Panc1 (cell line): ENCODE measurements at regions not wholly inside any gene's neighbourhood (a gene's known extent, or its start where the extent isn't known, plus 50 kb on each side); places are given as distances from the start of the nearest gene placed in this dataset.

ENCODE experiments used
- ATAC-seq: fragments of 200-7000 bp; cut with Tn5 transposase; 2 replicates; pipeline ENCODE4 v1.9.1; 2020; ENCODE audit warnings: mild to moderate bottlenecking, moderate library complexity
- BruUV-seq: library from RNA; stranded (reverse); fragments of 400-500 nt; replicated peaks from 2 replicates; lab custom pipeline; 2021; lab: Mats Ljungman, UMichigan
- CTCF ChIA-PET: fragments of 300-600 bp; sonication (Branson Sonifier 250); formaldehyde crosslinking; loops from one replicate; lab custom pipeline; 2022; ENCODE audit warnings: antibody characterized with exemption; lab: Charles Lee
- POLR2A ChIA-PET: fragments of 300-600 bp; sonication (Branson Sonifier 250); formaldehyde crosslinking; loops from one replicate; lab custom pipeline; 2022; ENCODE audit warnings: antibody characterized with exemption; lab: Charles Lee
- DNase-seq: peaks from one replicate; pipeline ENCODE4 v3.0.0-alpha.2; 2010; ENCODE audit warnings: low read depth, low spot score
- H3K27ac ChIP-seq: 2 replicates; pipeline ENCODE4 v1.5.1; 2011; ENCODE audit warnings: mild to moderate bottlenecking, low read length, inconsistent platforms
- H3K27me3 ChIP-seq: fragments of 200-500 bp; sonication (Bioruptor generic); 2 replicates; pipeline ENCODE4 v1.6.0; 2014; ENCODE audit warnings: low read length, inconsistent platforms; ENCODE audit not compliant: control insufficient read depth, insufficient read depth
- H3K36me3 ChIP-seq: fragments of 200-500 bp; sonication (Bioruptor generic); 2 replicates; pipeline ENCODE4 v1.5.1; 2014; ENCODE audit warnings: inconsistent platforms, mild to moderate bottlenecking, low read length, moderate library complexity; ENCODE audit not compliant: control insufficient read depth, insufficient read depth
- H3K4me1 ChIP-seq: 2 replicates; pipeline ENCODE4 v1.5.1; 2011; ENCODE audit warnings: inconsistent platforms, mild to moderate bottlenecking, low read length, moderate library complexity; ENCODE audit not compliant: control insufficient read depth, insufficient read depth
- H3K4me3 ChIP-seq, 2 experiments: 2 replicates each; pipeline ENCODE4 v1.5.1; 2011 to 2012; ENCODE audit warnings: low read depth in 2 of 2, low read length in 2 of 2, mild to moderate bottlenecking in 2 of 2, inconsistent platforms in 1 of 2, moderate library complexity in 1 of 2
- H3K9me3 ChIP-seq: fragments of 200-500 bp; sonication (Bioruptor generic); 2 replicates; pipeline ENCODE4 v1.5.1; 2014; ENCODE audit warnings: low read depth, mild to moderate bottlenecking, inconsistent platforms, low read length, moderate library complexity; ENCODE audit not compliant: control insufficient read depth, insufficient read depth
- POLR2AphosphoS5 ChIP-seq: IDR thresholded peaks from 2 replicates; pipeline ENCODE4 v1.6.1; 2012; ENCODE audit warnings: mild to moderate bottlenecking, low read depth, low read length, moderate library complexity
- SIN3A ChIP-seq: IDR thresholded peaks from 2 replicates; pipeline ENCODE4 v1.6.1; 2012; ENCODE audit warnings: low read depth, mild to moderate bottlenecking, low read length, moderate library complexity, borderline replicate concordance; ENCODE audit not compliant: insufficient read depth
- TCF7L2 ChIP-seq: IDR thresholded peaks from 2 replicates; pipeline ENCODE4 v1.6.1; 2011; ENCODE audit warnings: mild to moderate bottlenecking, low read depth, low read length, inconsistent platforms
- in situ Hi-C: cut with HindIII; loops from 2 replicates; pipeline ENCODE4 v1.10.0; 2016; ENCODE audit warnings: low sequenced_read_pairs, low pct_unique_long_range_greater_than_20kb
- intact Hi-C: fragments of 100-400 bp; cut with micrococcal nuclease; formaldehyde crosslinking; loops from one replicate; pipeline ENCODE4 v1.10.0; 2022; ENCODE audit not compliant: unreplicated experiment
- TF ChIP-seq, protein P1 (sequence below), 2 experiments: IDR thresholded peaks; 2 replicates each; pipeline ENCODE4 v1.6.1; 2011 to 2012; ENCODE audit warnings: low read depth in 2 of 2, control low read depth in 1 of 2, low read length in 1 of 2, mild to moderate bottlenecking in 1 of 2, moderate library complexity in 1 of 2; ENCODE audit not compliant: insufficient read depth in 1 of 2
- TF ChIP-seq, protein P2 (sequence below): fragments of 450-650 bp; IDR thresholded peaks from 2 replicates; pipeline ENCODE4 v1.5.1; 2017; ENCODE audit warnings: mild to moderate bottlenecking

DNA sequence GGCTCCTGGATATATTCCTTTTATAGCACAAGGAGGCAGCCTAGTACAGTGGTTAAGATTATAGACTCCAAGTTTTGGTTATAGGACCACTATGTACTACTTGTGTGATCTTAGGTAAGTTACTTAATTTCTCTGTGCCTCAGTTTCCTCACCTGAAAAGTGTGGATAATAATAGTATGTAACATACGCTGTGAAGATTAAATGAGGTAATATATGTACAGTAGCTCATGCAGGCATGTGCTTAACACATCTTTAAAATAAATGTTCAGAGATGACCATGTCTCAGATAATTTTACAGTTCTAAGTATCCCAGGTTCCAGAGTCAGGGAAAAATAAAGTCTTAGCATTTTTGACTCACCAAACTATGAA lies 55.7 kb upstream of the TRABD2B start:
- Histone ChIP-seq H3K4me1 (no peaks in the 10 kb centered on the region), H3K27ac (no peak overlapping the region), H3K36me3 (no peaks in the 10 kb centered on the region), H3K27me3 (no peaks in the 10 kb centered on the region), H3K9me3 (no peaks in the 10 kb centered on the region), H3K4me3 (no peak overlapping the region)
- ChIA-PET CTCF (no interaction called here), POLR2A (no interaction called here)
- intact Hi-C loops = no loop called here
- DNase-seq = no peak
- TF ChIP-seq POLR2AphosphoS5 (no peak), TCF7L2 (no peak), SIN3A (no peak)
- TF ChIP-seq, protein P1, sequence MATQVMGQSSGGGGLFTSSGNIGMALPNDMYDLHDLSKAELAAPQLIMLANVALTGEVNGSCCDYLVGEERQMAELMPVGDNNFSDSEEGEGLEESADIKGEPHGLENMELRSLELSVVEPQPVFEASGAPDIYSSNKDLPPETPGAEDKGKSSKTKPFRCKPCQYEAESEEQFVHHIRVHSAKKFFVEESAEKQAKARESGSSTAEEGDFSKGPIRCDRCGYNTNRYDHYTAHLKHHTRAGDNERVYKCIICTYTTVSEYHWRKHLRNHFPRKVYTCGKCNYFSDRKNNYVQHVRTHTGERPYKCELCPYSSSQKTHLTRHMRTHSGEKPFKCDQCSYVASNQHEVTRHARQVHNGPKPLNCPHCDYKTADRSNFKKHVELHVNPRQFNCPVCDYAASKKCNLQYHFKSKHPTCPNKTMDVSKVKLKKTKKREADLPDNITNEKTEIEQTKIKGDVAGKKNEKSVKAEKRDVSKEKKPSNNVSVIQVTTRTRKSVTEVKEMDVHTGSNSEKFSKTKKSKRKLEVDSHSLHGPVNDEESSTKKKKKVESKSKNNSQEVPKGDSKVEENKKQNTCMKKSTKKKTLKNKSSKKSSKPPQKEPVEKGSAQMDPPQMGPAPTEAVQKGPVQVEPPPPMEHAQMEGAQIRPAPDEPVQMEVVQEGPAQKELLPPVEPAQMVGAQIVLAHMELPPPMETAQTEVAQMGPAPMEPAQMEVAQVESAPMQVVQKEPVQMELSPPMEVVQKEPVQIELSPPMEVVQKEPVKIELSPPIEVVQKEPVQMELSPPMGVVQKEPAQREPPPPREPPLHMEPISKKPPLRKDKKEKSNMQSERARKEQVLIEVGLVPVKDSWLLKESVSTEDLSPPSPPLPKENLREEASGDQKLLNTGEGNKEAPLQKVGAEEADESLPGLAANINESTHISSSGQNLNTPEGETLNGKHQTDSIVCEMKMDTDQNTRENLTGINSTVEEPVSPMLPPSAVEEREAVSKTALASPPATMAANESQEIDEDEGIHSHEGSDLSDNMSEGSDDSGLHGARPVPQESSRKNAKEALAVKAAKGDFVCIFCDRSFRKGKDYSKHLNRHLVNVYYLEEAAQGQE (IDR thresholded peaks at IDR 0.05; ENCODE audit: insufficient read depth in 1 of 2, low read depth in 2 of 2, low read length in 1 of 2) = no peak
- TF ChIP-seq, protein P2, sequence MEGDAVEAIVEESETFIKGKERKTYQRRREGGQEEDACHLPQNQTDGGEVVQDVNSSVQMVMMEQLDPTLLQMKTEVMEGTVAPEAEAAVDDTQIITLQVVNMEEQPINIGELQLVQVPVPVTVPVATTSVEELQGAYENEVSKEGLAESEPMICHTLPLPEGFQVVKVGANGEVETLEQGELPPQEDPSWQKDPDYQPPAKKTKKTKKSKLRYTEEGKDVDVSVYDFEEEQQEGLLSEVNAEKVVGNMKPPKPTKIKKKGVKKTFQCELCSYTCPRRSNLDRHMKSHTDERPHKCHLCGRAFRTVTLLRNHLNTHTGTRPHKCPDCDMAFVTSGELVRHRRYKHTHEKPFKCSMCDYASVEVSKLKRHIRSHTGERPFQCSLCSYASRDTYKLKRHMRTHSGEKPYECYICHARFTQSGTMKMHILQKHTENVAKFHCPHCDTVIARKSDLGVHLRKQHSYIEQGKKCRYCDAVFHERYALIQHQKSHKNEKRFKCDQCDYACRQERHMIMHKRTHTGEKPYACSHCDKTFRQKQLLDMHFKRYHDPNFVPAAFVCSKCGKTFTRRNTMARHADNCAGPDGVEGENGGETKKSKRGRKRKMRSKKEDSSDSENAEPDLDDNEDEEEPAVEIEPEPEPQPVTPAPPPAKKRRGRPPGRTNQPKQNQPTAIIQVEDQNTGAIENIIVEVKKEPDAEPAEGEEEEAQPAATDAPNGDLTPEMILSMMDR = no peak
- no peak for ATAC-seq
- in situ Hi-C loops = no loop called here
- no TSS peak for BruUV-seq

DNA sequence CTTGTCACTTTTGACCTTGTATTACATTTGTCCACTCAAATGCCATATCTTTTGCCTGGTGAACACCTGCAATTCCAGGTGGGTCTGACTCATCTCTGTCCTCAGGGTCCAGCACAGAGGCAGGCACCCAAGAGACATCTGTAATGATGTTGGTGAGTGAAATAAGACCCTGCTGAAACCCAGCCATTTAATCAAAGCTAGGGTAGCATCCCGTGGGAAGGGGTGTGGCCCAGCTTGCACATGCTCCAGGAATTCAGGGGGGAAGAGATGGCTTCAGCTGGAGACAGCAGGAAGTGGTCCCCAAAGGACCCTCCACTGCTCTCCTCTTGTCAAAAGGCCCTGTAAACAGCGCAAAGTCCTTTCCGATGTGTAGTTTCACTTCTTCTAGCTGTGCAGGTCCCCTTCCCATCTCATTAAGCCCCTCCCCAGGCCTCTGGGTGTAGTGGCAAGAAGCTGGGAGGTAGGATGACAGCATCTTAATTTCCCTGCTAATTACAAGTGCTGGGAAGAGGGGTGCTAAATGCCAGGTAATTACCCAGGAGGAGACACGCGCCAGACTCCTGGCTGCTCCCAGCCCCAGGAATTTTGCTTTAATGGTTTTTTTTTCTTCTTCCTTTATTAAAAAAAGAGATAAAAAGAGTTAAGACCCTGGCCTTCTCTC lies 54.4 kb upstream of the TRABD2B start:
- Histone ChIP-seq H3K27ac (no peak overlapping the region), H3K36me3 (no peaks in the 10 kb centered on the region), H3K4me3 (no peak overlapping the region), H3K9me3 (no peaks in the 10 kb centered on the region), H3K4me1 (no peaks in the 10 kb centered on the region), H3K27me3 (no peaks in the 10 kb centered on the region)
- no peak for DNase-seq
- in situ Hi-C loops = no loop called here
- ATAC-seq = no peak
- no TSS peak for BruUV-seq
- ChIA-PET CTCF (no interaction called here), POLR2A (no interaction called here)
- TF ChIP-seq SIN3A (no peak), TCF7L2 (no peak), POLR2AphosphoS5 (no peak)
- TF ChIP-seq, protein P2 = no peak
- TF ChIP-seq, protein P1 (IDR thresholded peaks at IDR 0.05; ENCODE audit: insufficient read depth in 1 of 2, low read depth in 2 of 2, low read length in 1 of 2) = no peak
- intact Hi-C loops = no loop called here
